ENCODE measurements at regions not wholly inside any gene's neighbourhood (a gene's known extent, or its start where the extent isn't known, plus 50 kb on each side); places are given as distances from the start of the nearest gene placed in this dataset.
A peak's percentile ranks its signal among the peaks of the same experiment; 100 is the strongest.

- Histone ChIP-seq H3K4me3 (ENCODE audit: low read length) (no peak overlapping the region), H3K9ac (ENCODE audit: low read length) (no peak overlapping the region), H3K9me3 (ENCODE audit: low read length) (no peaks in the 10 kb centered on the region), H3K4me1 (ENCODE audit: insufficient read depth, low read length) (peaks cover 20% of the 10 kb centered on the region), H3K27me3 (ENCODE audit: low read length) (no peaks in the 10 kb centered on the region), H3K9me2 (replicated peaks; ENCODE audit: low read length) (no peaks in the 10 kb centered on the region), H4K20me1 (ENCODE audit: low read length) (no peaks in the 10 kb centered on the region), H3K27ac (ENCODE audit: low read length) (no peak overlapping the region), H2AFZ (ENCODE audit: low read length) (no peak overlapping the region), H3K4me2 (ENCODE audit: low read length) (no peak overlapping the region), H3K79me2 (ENCODE audit: low read length) (no peaks in the 10 kb centered on the region), H3F3A (ENCODE audit: low read length, unreplicated experiment) (no peaks in the 10 kb centered on the region), H3K36me3 (ENCODE audit: low read depth, low read length) (no peaks in the 10 kb centered on the region)
- ChIA-PET CTCF (no interaction called here), POLR2A (ENCODE audit: unreplicated experiment) (no interaction called here)
- DNase-seq, result no peak
- BruUV-seq (replicated peaks), result no TSS peak
- TF ChIP-seq EZH2 (IDR thresholded peaks at IDR 0.05; ENCODE audit: low read length, unreplicated experiment) (no peak), CTCF (conservative IDR thresholded peaks at IDR 0.05; ENCODE audit: low read depth, low read length) (no peak), EZH2phosphoT487 (IDR thresholded peaks at IDR 0.05; ENCODE audit: borderline replicate concordance, low read length) (no peak)
- intact Hi-C loops (cut with micrococcal nuclease), result no loop called here
- no peak for ATAC-seq
Measured at GRCh38 chr6:104606361-104606760, 253.4 kb downstream of the HACE1 start.

- H4K20me1 ChIP-seq (ENCODE audit: low read length), result no peaks in the 10 kb centered on the region
- CTCF ChIA-PET, result no interaction called here
- POLR2A ChIA-PET (ENCODE audit: unreplicated experiment), result no interaction called here
- H3K36me3 ChIP-seq (ENCODE audit: low read depth, low read length), result no peaks in the 10 kb centered on the region
- no peak overlapping the region for H3K4me2 ChIP-seq (ENCODE audit: low read length)
- no peak overlapping the region for H3K4me3 ChIP-seq (ENCODE audit: low read length)
- H2AFZ ChIP-seq (ENCODE audit: low read length), result no peak overlapping the region
- H3K4me1 ChIP-seq (ENCODE audit: insufficient read depth, low read length), result peaks cover 22% of the 10 kb centered on the region
- no peaks in the 10 kb centered on the region for H3K27me3 ChIP-seq (ENCODE audit: low read length)
- H3K27ac ChIP-seq (ENCODE audit: low read length), result no peak overlapping the region
- H3K9me2 ChIP-seq (replicated peaks; ENCODE audit: low read length), result no peaks in the 10 kb centered on the region
- no peak overlapping the region for H3K9ac ChIP-seq (ENCODE audit: low read length)
- DNase-seq, result no peak
- no peaks in the 10 kb centered on the region for H3K79me2 ChIP-seq (ENCODE audit: low read length)
- ATAC-seq, result no peak
- intact Hi-C loops (cut with micrococcal nuclease), result no loop called here
- TF ChIP-seq CTCF (conservative IDR thresholded peaks at IDR 0.05; ENCODE audit: low read depth, low read length) (no peak), EZH2 (IDR thresholded peaks at IDR 0.05; ENCODE audit: low read length, unreplicated experiment) (no peak), EZH2phosphoT487 (IDR thresholded peaks at IDR 0.05; ENCODE audit: borderline replicate concordance, low read length) (no peak)
- no peaks in the 10 kb centered on the region for H3F3A ChIP-seq (ENCODE audit: low read length, unreplicated experiment)
- BruUV-seq (replicated peaks), result no TSS peak
- no peaks in the 10 kb centered on the region for H3K9me3 ChIP-seq (ENCODE audit: low read length)
Measured at GRCh38 chr6:104604685-104605084, 255.0 kb downstream of the HACE1 start.

- ChIA-PET POLR2A (ENCODE audit: unreplicated experiment) (no interaction called here), CTCF (no interaction called here)
- TF ChIP-seq EZH2phosphoT487 (IDR thresholded peaks at IDR 0.05; ENCODE audit: borderline replicate concordance, low read length) (no peak), CTCF (conservative IDR thresholded peaks at IDR 0.05; ENCODE audit: low read depth, low read length) (no peak), EZH2 (IDR thresholded peaks at IDR 0.05; ENCODE audit: low read length, unreplicated experiment) (no peak)
- no peaks in the 10 kb centered on the region for H3K9me2 ChIP-seq (replicated peaks; ENCODE audit: low read length)
- H3K27ac ChIP-seq (ENCODE audit: low read length), result peak overlapping the region; percentile 27
- H4K20me1 ChIP-seq (ENCODE audit: low read length), result no peaks in the 10 kb centered on the region
- H3K4me1 ChIP-seq (ENCODE audit: insufficient read depth, low read length), result peaks cover 26% of the 10 kb centered on the region
- no peaks in the 10 kb centered on the region for H3K36me3 ChIP-seq (ENCODE audit: low read depth, low read length)
- H3K27me3 ChIP-seq (ENCODE audit: low read length), result no peaks in the 10 kb centered on the region
- BruUV-seq (replicated peaks), result no TSS peak
- intact Hi-C loops (cut with micrococcal nuclease), result no loop called here
- ATAC-seq, result peak; percentile 72
- no peaks in the 10 kb centered on the region for H3K9me3 ChIP-seq (ENCODE audit: low read length)
- no peaks in the 10 kb centered on the region for H3F3A ChIP-seq (ENCODE audit: low read length, unreplicated experiment)
- no peak overlapping the region for H3K4me3 ChIP-seq (ENCODE audit: low read length)
- peak overlapping the region; percentile 12; the same call in 1 of the 2 replicates for H3K4me2 ChIP-seq (ENCODE audit: low read length)
- H3K9ac ChIP-seq (ENCODE audit: low read length), result no peak overlapping the region
- no peak overlapping the region for H2AFZ ChIP-seq (ENCODE audit: low read length)
- peak; percentile 39 for DNase-seq
- H3K79me2 ChIP-seq (ENCODE audit: low read length), result no peaks in the 10 kb centered on the region
Measured at GRCh38 chr6:104603108-104603745, 256.5 kb downstream of the HACE1 start.

Measured in PC-3 (cell line).